ENCODE measurements at regions not wholly inside any gene's neighbourhood (a gene's known extent, or its start where the extent isn't known, plus 50 kb on each side); places are given as distances from the start of the nearest gene placed in this dataset.

DNA sequence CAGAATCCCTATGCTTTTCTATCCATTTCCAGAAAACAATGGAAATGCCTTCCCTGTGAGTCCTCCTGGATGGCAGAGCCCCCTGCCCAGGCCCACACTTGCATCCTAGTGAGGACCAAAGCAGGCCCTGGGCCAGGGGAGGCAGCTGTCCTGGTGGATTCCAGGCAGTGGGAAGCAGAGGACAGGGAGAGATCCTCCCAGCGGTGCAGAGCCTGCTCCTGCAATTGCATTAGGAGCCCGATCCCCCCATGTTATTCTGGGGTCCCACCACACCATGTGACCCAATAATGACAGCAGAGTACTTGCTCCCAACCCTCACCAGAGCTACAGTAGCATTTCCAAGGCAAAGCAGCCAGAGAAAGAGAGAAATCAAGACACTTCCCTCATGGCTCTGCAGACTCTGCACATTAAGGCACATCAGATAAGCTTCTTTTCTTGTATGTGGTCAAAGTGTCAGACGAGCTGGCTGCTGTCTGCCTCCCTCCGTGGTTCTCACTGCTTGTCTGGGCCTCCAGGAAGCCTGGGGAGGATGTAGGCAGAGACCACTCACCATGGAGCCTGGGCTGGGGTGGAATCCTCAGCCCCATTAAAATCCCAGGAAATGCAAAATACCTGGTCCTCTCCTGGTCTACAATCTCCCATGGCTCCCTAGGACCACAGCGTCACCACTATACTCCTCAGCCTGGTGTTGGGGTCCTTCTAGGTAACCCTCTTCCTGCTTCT is 54.9 kb upstream of the RUNX3 start:
- TF ChIP-seq, protein P1, sequence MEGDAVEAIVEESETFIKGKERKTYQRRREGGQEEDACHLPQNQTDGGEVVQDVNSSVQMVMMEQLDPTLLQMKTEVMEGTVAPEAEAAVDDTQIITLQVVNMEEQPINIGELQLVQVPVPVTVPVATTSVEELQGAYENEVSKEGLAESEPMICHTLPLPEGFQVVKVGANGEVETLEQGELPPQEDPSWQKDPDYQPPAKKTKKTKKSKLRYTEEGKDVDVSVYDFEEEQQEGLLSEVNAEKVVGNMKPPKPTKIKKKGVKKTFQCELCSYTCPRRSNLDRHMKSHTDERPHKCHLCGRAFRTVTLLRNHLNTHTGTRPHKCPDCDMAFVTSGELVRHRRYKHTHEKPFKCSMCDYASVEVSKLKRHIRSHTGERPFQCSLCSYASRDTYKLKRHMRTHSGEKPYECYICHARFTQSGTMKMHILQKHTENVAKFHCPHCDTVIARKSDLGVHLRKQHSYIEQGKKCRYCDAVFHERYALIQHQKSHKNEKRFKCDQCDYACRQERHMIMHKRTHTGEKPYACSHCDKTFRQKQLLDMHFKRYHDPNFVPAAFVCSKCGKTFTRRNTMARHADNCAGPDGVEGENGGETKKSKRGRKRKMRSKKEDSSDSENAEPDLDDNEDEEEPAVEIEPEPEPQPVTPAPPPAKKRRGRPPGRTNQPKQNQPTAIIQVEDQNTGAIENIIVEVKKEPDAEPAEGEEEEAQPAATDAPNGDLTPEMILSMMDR (IDR thresholded peaks at IDR 0.05; ENCODE audit: low read depth, low read length, poor library complexity, severe bottlenecking): no peak
- no peak for TF ChIP-seq EZH2phosphoT487 (IDR thresholded peaks at IDR 0.05; ENCODE audit: borderline replicate concordance, low read length)

Data from DOHH2 (cell line).